Spleen (tissue), 11 donors: ENCODE measurements at regions not wholly inside any gene's neighbourhood (a gene's known extent, or its start where the extent isn't known, plus 50 kb on each side); places are given as distances from the start of the nearest gene placed in this dataset.

Experiments used
- DNase-seq: peaks from one replicate; pipeline ENCODE4 v3.0.0-alpha.2; 2020
- H3K27ac ChIP-seq, 8 donors: fragments of 200-600 bp; sonication (generic) in 7 of 8; 1 replicate in 4 of 8; 2 replicates in 4 of 8; pipeline versions ENCODE4 v1.5.0 to v1.8.0; 2016 to 2021; ENCODE audit warnings: inconsistent platforms in 4 of 8, mild to moderate bottlenecking in 4 of 8, moderate library complexity in 1 of 8
- H3K27me3 ChIP-seq, 7 donors: fragments of 200-600 bp; sonication (generic) in 6 of 7; replicated peaks in 1 of 7; 1 replicate in 4 of 7; 2 replicates in 3 of 7; pipeline versions ENCODE4 v1.5.0 to v1.8.0; 2016 to 2021; ENCODE audit warnings: inconsistent platforms in 3 of 7, mild to moderate bottlenecking in 1 of 7
- H3K36me3 ChIP-seq, 6 donors: fragments of 200-600 bp; sonication (generic) in 5 of 6; 1 replicate in 4 of 6; 2 replicates in 2 of 6; pipeline versions ENCODE4 v1.5.0 to v1.8.0; 2016 to 2021; ENCODE audit warnings: inconsistent platforms in 2 of 6
- H3K4me1 ChIP-seq, 6 donors: fragments of 200-600 bp; sonication (generic) in 5 of 6; 1 replicate in 3 of 6; 2 replicates in 3 of 6; pipeline versions ENCODE4 v1.5.0 to v1.8.0; 2016 to 2021; ENCODE audit warnings: inconsistent platforms in 3 of 6
- H3K4me3 ChIP-seq, 8 donors: fragments of 200-600 bp; sonication (generic) in 7 of 8; 1 replicate in 4 of 8; 2 replicates in 4 of 8; pipeline versions ENCODE4 v1.5.0 to v1.8.0; 2016 to 2021; ENCODE audit warnings: inconsistent platforms in 4 of 8, mild to moderate bottlenecking in 4 of 8, moderate library complexity in 2 of 8
- H3K9me3 ChIP-seq, 8 donors: fragments of 200-600 bp; sonication (generic) in 7 of 8; 1 replicate in 4 of 8; 2 replicates in 4 of 8; pipeline versions ENCODE4 v1.5.0 to v1.8.0; 2016 to 2021; ENCODE audit warnings: inconsistent platforms in 4 of 8
- POLR2A ChIP-seq, 3 donors: fragments of 450-650 bp; IDR thresholded peaks; one replicate each; pipeline ENCODE4 v1.5.1; 2017; ENCODE audit warnings: antibody characterized with exemption in 3 of 3, mild to moderate bottlenecking in 1 of 3
- POLR2AphosphoS5 ChIP-seq, 3 donors: sonication (generic); formaldehyde crosslinking; IDR thresholded peaks; one replicate each; pipeline ENCODE4 v1.5.1; 2017; ENCODE audit warnings: antibody characterized with exemption in 3 of 3
- WGBS, 5 donors: extraction: QIAGEN DNeasy Blood & Tissue Kit in 3 of 5; methylation state at CpG; one replicate each; pipeline versions ENCODE4 v1.1.5 to v1.1.7; 2013 to 2018; 5-methylcytosine and 5-hydroxymethylcytosine counted together
- intact Hi-C: fragments of 100-400 bp; cut with DNase I; formaldehyde crosslinking; loops from one replicate; pipeline ENCODE4 v1.15.0; 2023; ENCODE audit warnings: low total_unique reads
- TF ChIP-seq, protein P1 (sequence below), 11 experiments: fragments of 200-600 bp in 7 of 11; fragments of 450-650 bp in 4 of 11; sonication (generic) in 4 of 11; IDR thresholded peaks in 8 of 11; conservative IDR thresholded peaks in 3 of 11; 1 replicate in 7 of 11; 2 replicates in 4 of 11; pipeline versions ENCODE4 v1.4.0 to v1.8.0; 2016 to 2021; ENCODE audit warnings: antibody characterized with exemption in 11 of 11, inconsistent platforms in 4 of 11, mild to moderate bottlenecking in 1 of 11
- donor health status: healthy with polysubstance abuse.
- donor health status: DM: no; HTN: no; CAD: no; lungs with moderate emphysema.
- donor health status: DM: no; HTN: no; CAD: no.
- donor health status: Bipolar disorder and iron deficiency.
- donor health status: healthy.
- donor health status: DM: no; HTN: no; CAD: no.
- donor health status: DM: yes; HTN: yes; CAD: no.

- intact Hi-C loops = loop anchor here (10.0 kb wide), 1 partner anchor 499 kb away; no protein-coding TSS in a partner anchor
- WGBS, 5 donors = 70 to 89% (median 79%) methylated on average over 9 of the region's 9 CpGs
- H3K4me3 ChIP-seq = no peak overlapping the region
- H3K4me1 ChIP-seq = peaks cover 0 to 8% (median under 1%) of the 10 kb centered on the region in 6 donors
- TF ChIP-seq, protein P1, sequence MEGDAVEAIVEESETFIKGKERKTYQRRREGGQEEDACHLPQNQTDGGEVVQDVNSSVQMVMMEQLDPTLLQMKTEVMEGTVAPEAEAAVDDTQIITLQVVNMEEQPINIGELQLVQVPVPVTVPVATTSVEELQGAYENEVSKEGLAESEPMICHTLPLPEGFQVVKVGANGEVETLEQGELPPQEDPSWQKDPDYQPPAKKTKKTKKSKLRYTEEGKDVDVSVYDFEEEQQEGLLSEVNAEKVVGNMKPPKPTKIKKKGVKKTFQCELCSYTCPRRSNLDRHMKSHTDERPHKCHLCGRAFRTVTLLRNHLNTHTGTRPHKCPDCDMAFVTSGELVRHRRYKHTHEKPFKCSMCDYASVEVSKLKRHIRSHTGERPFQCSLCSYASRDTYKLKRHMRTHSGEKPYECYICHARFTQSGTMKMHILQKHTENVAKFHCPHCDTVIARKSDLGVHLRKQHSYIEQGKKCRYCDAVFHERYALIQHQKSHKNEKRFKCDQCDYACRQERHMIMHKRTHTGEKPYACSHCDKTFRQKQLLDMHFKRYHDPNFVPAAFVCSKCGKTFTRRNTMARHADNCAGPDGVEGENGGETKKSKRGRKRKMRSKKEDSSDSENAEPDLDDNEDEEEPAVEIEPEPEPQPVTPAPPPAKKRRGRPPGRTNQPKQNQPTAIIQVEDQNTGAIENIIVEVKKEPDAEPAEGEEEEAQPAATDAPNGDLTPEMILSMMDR (IDR thresholded peaks at IDR 0.05 in 8 of 11, conservative IDR thresholded peaks at IDR 0.05 in 3 of 11) = no peak
- TF ChIP-seq POLR2AphosphoS5 (IDR thresholded peaks at IDR 0.05) = no peak
- TF ChIP-seq POLR2A (IDR thresholded peaks at IDR 0.05) = no peak
- no peaks in the 10 kb centered on the region for H3K36me3 ChIP-seq
- no peak overlapping the region for H3K27ac ChIP-seq
- H3K9me3 ChIP-seq = peaks cover 0 to 11% (median 0%) of the 10 kb centered on the region in 8 donors
- no peak for DNase-seq
- H3K27me3 ChIP-seq = no peaks in the 10 kb centered on the region
These were observed 266.2 kb downstream of the KTN1 start for GRCh38 chr14:55845963-55846825.

GRCh38 chr14:55846826-55847446 is 266.9 kb downstream of the KTN1 start:
- Histone ChIP-seq H3K9me3 (peaks cover 0 to 11% (median 0%) of the 10 kb centered on the region in 8 donors), H3K27me3 (no peaks in the 10 kb centered on the region), H3K4me1 (peaks cover 0 to 8% (median 3%) of the 10 kb centered on the region in 6 donors), H3K4me3 (no peak overlapping the region), H3K36me3 (no peaks in the 10 kb centered on the region), H3K27ac (no peak overlapping the region)
- WGBS, 5 donors = 56 to 84% (median 64%) methylated on average over 2 of the region's 2 CpGs
- intact Hi-C loops = loop anchor here (10.0 kb wide), 1 partner anchor 498 kb away; no protein-coding TSS in a partner anchor
- TF ChIP-seq POLR2A (IDR thresholded peaks at IDR 0.05) (no peak), POLR2AphosphoS5 (IDR thresholded peaks at IDR 0.05) (no peak)
- TF ChIP-seq, protein P1 (IDR thresholded peaks at IDR 0.05 in 8 of 11, conservative IDR thresholded peaks at IDR 0.05 in 3 of 11) = no peak
- no peak for DNase-seq

GRCh38 chr14:55847766-55848165 is 267.8 kb downstream of the KTN1 start:
- Histone ChIP-seq H3K4me1 (peaks cover 0 to 8% (median 3%) of the 10 kb centered on the region in 6 donors), H3K27me3 (no peaks in the 10 kb centered on the region), H3K9me3 (peaks cover 0 to 11% (median under 1%) of the 10 kb centered on the region in 8 donors), H3K36me3 (no peaks in the 10 kb centered on the region), H3K27ac (no peak overlapping the region), H3K4me3 (no peak overlapping the region)
- intact Hi-C loops = loop anchor here (10.0 kb wide), 1 partner anchor 497 kb away; no protein-coding TSS in a partner anchor
- WGBS, 5 donors = 58 to 81% (median 78%) methylated on average over 3 of the region's 3 CpGs
- DNase-seq = no peak
- TF ChIP-seq POLR2AphosphoS5 (IDR thresholded peaks at IDR 0.05) (no peak), POLR2A (IDR thresholded peaks at IDR 0.05) (no peak)
- TF ChIP-seq, protein P1 (IDR thresholded peaks at IDR 0.05 in 8 of 11, conservative IDR thresholded peaks at IDR 0.05 in 3 of 11) = no peak

DNA sequence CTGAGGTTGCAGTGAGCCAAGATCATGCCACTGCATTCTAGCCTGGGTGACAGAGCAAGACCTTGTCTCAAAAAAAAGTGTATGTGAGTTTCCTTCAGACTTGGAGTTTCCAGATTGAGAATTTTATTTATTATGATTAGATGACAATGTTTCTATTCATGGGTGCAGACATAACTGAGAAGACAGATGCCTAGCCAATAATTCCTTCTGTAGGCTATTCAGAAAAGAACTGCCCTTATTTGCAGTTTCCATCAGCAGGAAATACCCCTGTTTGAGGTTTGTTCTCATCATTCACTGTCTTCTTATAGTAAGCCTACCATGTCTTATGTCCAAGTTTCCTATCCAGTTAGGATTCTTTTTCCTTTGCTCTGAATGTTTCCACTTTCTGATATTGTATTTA is 269.0 kb downstream of the KTN1 start:
- no peaks in the 10 kb centered on the region for H3K36me3 ChIP-seq
- intact Hi-C loops = loop anchor here (10.0 kb wide), 1 partner anchor 496 kb away; no protein-coding TSS in a partner anchor
- H3K4me1 ChIP-seq = peaks cover 0 to 8% (median 3%) of the 10 kb centered on the region in 6 donors
- H3K4me3 ChIP-seq = no peak overlapping the region
- DNase-seq = no peak
- no peak overlapping the region for H3K27ac ChIP-seq
- TF ChIP-seq, protein P1 (IDR thresholded peaks at IDR 0.05 in 8 of 11, conservative IDR thresholded peaks at IDR 0.05 in 3 of 11) = no peak
- TF ChIP-seq POLR2AphosphoS5 (IDR thresholded peaks at IDR 0.05) (no peak), POLR2A (IDR thresholded peaks at IDR 0.05) (no peak)
- peaks cover 0 to 15% (median 2%) of the 10 kb centered on the region in 8 donors for H3K9me3 ChIP-seq
- H3K27me3 ChIP-seq = no peaks in the 10 kb centered on the region
